CD4-positive, alpha-beta T cell (primary cell): ENCODE measurements at regions not wholly inside any gene's neighbourhood (a gene's known extent, or its start where the extent isn't known, plus 50 kb on each side); places are given as distances from the start of the nearest gene placed in this dataset.

Experiments
- ATAC-seq: fragments of 200-7000 bp; cut with Tn5 transposase; one replicate; pipeline ENCODE4 v1.10.0; 2022; ENCODE audit warnings: mild to moderate bottlenecking; ENCODE audit not compliant: poor library complexity
- CTCF ChIA-PET: fragments of 350-600 bp; sonication (Branson Sonifier 250); formaldehyde crosslinking; loops from one replicate; lab custom pipeline; 2021; ENCODE audit warnings: antibody characterized with exemption, inconsistent platforms; lab: Charles Lee
- POLR2A ChIA-PET: fragments of 350-600 bp; sonication (Branson Sonifier 250); formaldehyde crosslinking; loops from one replicate; lab custom pipeline; 2021; ENCODE audit warnings: antibody characterized with exemption, inconsistent platforms; lab: Charles Lee
- DNase-seq, 14 experiments: peaks; one replicate each; pipeline ENCODE4 v3.0.0-alpha.2; 2013 to 2020; ENCODE audit warnings: mixed read lengths in 2 of 14
- H3K27ac ChIP-seq, 2 donors: one replicate each; pipeline versions ENCODE4 v1.5.1 to v1.7.0; 2013; ENCODE audit warnings: low read length in 2 of 2, low read depth in 1 of 2, mild to moderate bottlenecking in 1 of 2
- H3K27me3 ChIP-seq, 2 experiments: 1 replicate in 1 of 2; 2 replicates in 1 of 2; pipeline versions ENCODE4 v1.6.1 to v1.7.0; 2013; ENCODE audit warnings: low read length in 2 of 2, control low read depth in 1 of 2, mild to moderate bottlenecking in 1 of 2, moderate library complexity in 1 of 2; ENCODE audit not compliant: insufficient read depth in 2 of 2, control insufficient read depth in 1 of 2
- H3K36me3 ChIP-seq: one replicate; pipeline ENCODE4 v1.6.1; 2013; ENCODE audit warnings: low read length, control low read depth; ENCODE audit not compliant: insufficient read depth
- H3K4me1 ChIP-seq: one replicate; pipeline ENCODE4 v1.6.1; 2013; ENCODE audit warnings: low read length, control low read depth; ENCODE audit not compliant: insufficient read depth
- H3K4me3 ChIP-seq: one replicate; pipeline ENCODE4 v1.5.1; 2013; ENCODE audit warnings: mild to moderate bottlenecking, low read length, moderate library complexity
- H3K9me3 ChIP-seq, 2 experiments: 1 replicate in 1 of 2; 2 replicates in 1 of 2; pipeline versions ENCODE4 v1.6.1 to v1.7.0; 2013; ENCODE audit warnings: low read length in 2 of 2, mild to moderate bottlenecking in 2 of 2, control low read depth in 1 of 2, moderate library complexity in 1 of 2; ENCODE audit not compliant: control insufficient read depth in 1 of 2, insufficient read depth in 1 of 2
- H3K27ac Mint-ChIP-seq: one replicate; pipeline ENCODE4 v1.8.0; 2020; ENCODE audit warnings: mixed read lengths
- H3K27me3 Mint-ChIP-seq: one replicate; pipeline ENCODE4 v1.8.0; 2021; ENCODE audit warnings: mixed read lengths
- H3K36me3 Mint-ChIP-seq: one replicate; pipeline ENCODE4 v1.8.0; 2021; ENCODE audit warnings: low read depth, mixed read lengths
- H3K4me1 Mint-ChIP-seq: one replicate; pipeline ENCODE4 v1.8.0; 2021; ENCODE audit warnings: low read depth, mixed read lengths
- H3K4me3 Mint-ChIP-seq: one replicate; pipeline ENCODE4 v1.8.0; 2020; ENCODE audit warnings: mild to moderate bottlenecking, mixed read lengths
- H3K9me3 Mint-ChIP-seq: one replicate; pipeline ENCODE4 v1.8.0; 2020; ENCODE audit warnings: mixed read lengths
- intact Hi-C, 2 experiments: fragments of 100-400 bp; cut with DNase I in 1 of 2; cut with micrococcal nuclease in 1 of 2; formaldehyde crosslinking; loops; one replicate each; pipeline versions ENCODE4 v1.15.1 to v1.9.0; 2023 to 2025; cut with DNase I, micrococcal nuclease
- TF ChIP-seq, protein P1 (sequence below): fragments of 200-600 bp; IDR thresholded peaks from one replicate; pipeline ENCODE4 v1.8.0; 2022; ENCODE audit warnings: antibody characterized with exemption, mild to moderate bottlenecking

- Histone ChIP-seq H3K9me3 (no peaks in the 10 kb centered on the region), H3K27ac (no peak overlapping the region), H3K27me3 (no peaks in the 10 kb centered on the region), H3K36me3 (no peaks in the 10 kb centered on the region), H3K4me3 (no peak overlapping the region), H3K4me1 (no peaks in the 10 kb centered on the region)
- POLR2A ChIA-PET = no interaction called here
- Mint-ChIP-seq H3K4me3 (no peak overlapping the region), H3K27me3 (no peaks in the 10 kb centered on the region), H3K4me1 (no peaks in the 10 kb centered on the region), H3K9me3 (no peaks in the 10 kb centered on the region), H3K36me3 (no peaks in the 10 kb centered on the region), H3K27ac (no peak overlapping the region)
- CTCF ChIA-PET = no interaction called here
- intact Hi-C loops = loop anchor here in 1 of 2 experiments (5.0 kb wide), 1 partner anchor 336 kb away; no protein-coding TSS in a partner anchor
- DNase-seq (no peak), ATAC-seq (no peak)
- TF ChIP-seq, protein P1, sequence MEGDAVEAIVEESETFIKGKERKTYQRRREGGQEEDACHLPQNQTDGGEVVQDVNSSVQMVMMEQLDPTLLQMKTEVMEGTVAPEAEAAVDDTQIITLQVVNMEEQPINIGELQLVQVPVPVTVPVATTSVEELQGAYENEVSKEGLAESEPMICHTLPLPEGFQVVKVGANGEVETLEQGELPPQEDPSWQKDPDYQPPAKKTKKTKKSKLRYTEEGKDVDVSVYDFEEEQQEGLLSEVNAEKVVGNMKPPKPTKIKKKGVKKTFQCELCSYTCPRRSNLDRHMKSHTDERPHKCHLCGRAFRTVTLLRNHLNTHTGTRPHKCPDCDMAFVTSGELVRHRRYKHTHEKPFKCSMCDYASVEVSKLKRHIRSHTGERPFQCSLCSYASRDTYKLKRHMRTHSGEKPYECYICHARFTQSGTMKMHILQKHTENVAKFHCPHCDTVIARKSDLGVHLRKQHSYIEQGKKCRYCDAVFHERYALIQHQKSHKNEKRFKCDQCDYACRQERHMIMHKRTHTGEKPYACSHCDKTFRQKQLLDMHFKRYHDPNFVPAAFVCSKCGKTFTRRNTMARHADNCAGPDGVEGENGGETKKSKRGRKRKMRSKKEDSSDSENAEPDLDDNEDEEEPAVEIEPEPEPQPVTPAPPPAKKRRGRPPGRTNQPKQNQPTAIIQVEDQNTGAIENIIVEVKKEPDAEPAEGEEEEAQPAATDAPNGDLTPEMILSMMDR = no peak
Observed at GRCh38 chr11:87908086-87908485, 267.2 kb downstream of the RAB38 start.

- H3K4me1 Mint-ChIP-seq = no peaks in the 10 kb centered on the region
- no peaks in the 10 kb centered on the region for H3K9me3 ChIP-seq
- no peaks in the 10 kb centered on the region for H3K4me1 ChIP-seq
- intact Hi-C loops = no loop called here
- H3K36me3 ChIP-seq = no peaks in the 10 kb centered on the region
- H3K36me3 Mint-ChIP-seq = no peaks in the 10 kb centered on the region
- peaks cover under 1% of the 10 kb centered on the region for H3K27me3 Mint-ChIP-seq
- TF ChIP-seq, protein P1 = no peak
- H3K27ac Mint-ChIP-seq = no peak overlapping the region
- H3K27ac ChIP-seq = no peak overlapping the region
- ATAC-seq (no peak), DNase-seq (no peak)
- ChIA-PET CTCF (no interaction called here), POLR2A (no interaction called here)
- no peak overlapping the region for H3K4me3 ChIP-seq
- H3K4me3 Mint-ChIP-seq = no peak overlapping the region
- no peaks in the 10 kb centered on the region for H3K9me3 Mint-ChIP-seq
- H3K27me3 ChIP-seq = no peaks in the 10 kb centered on the region
Observed at GRCh38 chr11:87903345-87903744, 271.9 kb downstream of the RAB38 start.

DNA sequence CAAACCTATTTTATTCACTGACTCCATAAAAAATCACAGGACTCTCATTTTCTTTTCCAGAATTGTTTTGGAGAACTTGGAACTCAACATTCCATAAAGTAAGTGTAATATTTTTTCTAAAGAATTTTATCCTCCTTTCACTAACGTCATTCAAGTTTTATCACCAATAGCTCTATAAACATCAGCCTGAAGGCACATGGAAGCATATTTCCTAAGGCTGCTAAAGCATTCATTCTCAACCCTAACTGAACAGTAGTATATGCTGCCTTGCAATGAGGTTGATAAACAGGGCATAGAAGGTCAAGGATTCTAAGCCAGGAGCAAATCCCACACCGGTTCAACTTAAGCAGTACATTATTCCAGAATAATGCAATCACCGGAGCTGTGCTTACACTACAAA lies 273.9 kb downstream of the RAB38 start:
- ATAC-seq = no peak
- Histone ChIP-seq H3K9me3 (no peaks in the 10 kb centered on the region), H3K4me1 (no peaks in the 10 kb centered on the region), H3K27me3 (no peaks in the 10 kb centered on the region), H3K27ac (no peak overlapping the region), H3K36me3 (no peaks in the 10 kb centered on the region), H3K4me3 (no peak overlapping the region)
- Mint-ChIP-seq H3K4me1 (no peaks in the 10 kb centered on the region), H3K27ac (no peak overlapping the region), H3K36me3 (no peaks in the 10 kb centered on the region), H3K27me3 (peaks cover 5% of the 10 kb centered on the region), H3K4me3 (no peak overlapping the region), H3K9me3 (no peaks in the 10 kb centered on the region)
- POLR2A ChIA-PET = no interaction called here
- intact Hi-C loops = no loop called here
- CTCF ChIA-PET = no interaction called here
- DNase-seq = no peak
- TF ChIP-seq, protein P1 = no peak
